H1 (cell line): ENCODE measurements at regions not wholly inside any gene's neighbourhood (a gene's known extent, or its start where the extent isn't known, plus 50 kb on each side); places are given as distances from the start of the nearest gene placed in this dataset.

Experiments used
- CBX5 ChIP-seq: fragments of 300-800, 300-1000 bp; sonication (generic); IDR thresholded peaks from 2 replicates; pipeline ENCODE4 v1.7.1; 2016; ENCODE audit warnings: antibody characterized with exemption, low read length, low read depth
- HDAC6 ChIP-seq: IDR thresholded peaks from one replicate; pipeline ENCODE4 v1.7.1; 2012; ENCODE audit warnings: low read depth, mild to moderate bottlenecking, inconsistent platforms, low read length, moderate library complexity
- RXRA ChIP-seq: IDR thresholded peaks from 2 replicates; pipeline ENCODE4 v1.6.1; 2011; ENCODE audit warnings: low read depth, mild to moderate bottlenecking, low read length, moderate library complexity; ENCODE audit not compliant: insufficient read depth
- TEAD4 ChIP-seq: IDR thresholded peaks from 2 replicates; pipeline ENCODE4 v1.6.1; 2012; ENCODE audit warnings: low read depth, low read length, inconsistent platforms, mixed read lengths
- TF ChIP-seq, protein P1 (sequence below): IDR thresholded peaks from 2 replicates; pipeline ENCODE4 v1.6.1; 2012; ENCODE audit warnings: inconsistent platforms

DNA sequence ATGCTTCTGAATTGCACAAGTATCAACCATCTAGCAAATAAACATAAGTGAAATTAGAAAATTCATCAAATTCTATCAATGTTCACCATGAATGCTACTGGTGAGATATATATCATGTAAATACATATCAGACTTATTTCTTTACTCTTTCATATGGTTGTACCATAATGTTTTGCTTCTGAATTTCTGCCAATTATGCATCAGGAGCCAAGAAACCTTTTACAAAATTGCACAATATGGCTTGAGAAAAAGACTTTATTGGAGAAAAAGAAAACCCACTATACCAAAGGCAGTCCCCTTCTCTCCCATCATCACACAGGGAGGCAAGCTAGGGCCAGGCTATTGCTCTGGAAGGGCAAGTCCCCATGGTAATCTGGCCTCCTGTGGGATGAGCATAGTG, 402.6 kb downstream of the C6orf118 start (continued):
- TF ChIP-seq, protein P1, sequence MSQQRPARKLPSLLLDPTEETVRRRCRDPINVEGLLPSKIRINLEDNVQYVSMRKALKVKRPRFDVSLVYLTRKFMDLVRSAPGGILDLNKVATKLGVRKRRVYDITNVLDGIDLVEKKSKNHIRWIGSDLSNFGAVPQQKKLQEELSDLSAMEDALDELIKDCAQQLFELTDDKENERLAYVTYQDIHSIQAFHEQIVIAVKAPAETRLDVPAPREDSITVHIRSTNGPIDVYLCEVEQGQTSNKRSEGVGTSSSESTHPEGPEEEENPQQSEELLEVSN: no peak
- TF ChIP-seq HDAC6: no peak
- no peak for TF ChIP-seq RXRA
- no peak for TF ChIP-seq TEAD4
- no peak for TF ChIP-seq CBX5
